Osteocyte (in vitro differentiated cells): ENCODE measurements at regions not wholly inside any gene's neighbourhood (a gene's known extent, or its start where the extent isn't known, plus 50 kb on each side); places are given as distances from the start of the nearest gene placed in this dataset.
"Not testable (repeated sequence)": the region's sequence is repeated elsewhere in the genome, so short reads cannot be mapped to it uniquely, and the experiment has no call there.

ENCODE experiments used
- DNase-seq: peaks from one replicate; pipeline ENCODE4 v3.0.0; 2021; ENCODE audit warnings: mixed read lengths; ENCODE audit not compliant: unreplicated experiment; ENCODE audit errors: extremely low spot score
- H3K27ac Mint-ChIP-seq: one replicate; pipeline ENCODE4 v1.8.0; 2021; ENCODE audit warnings: mild to moderate bottlenecking, mixed read lengths; ENCODE audit not compliant: unreplicated experiment
- H3K27me3 Mint-ChIP-seq: one replicate; pipeline ENCODE4 v1.8.0; 2021; ENCODE audit warnings: mixed read lengths; ENCODE audit not compliant: unreplicated experiment
- H3K36me3 Mint-ChIP-seq: one replicate; pipeline ENCODE4 v1.8.0; 2021; ENCODE audit warnings: mixed read lengths; ENCODE audit not compliant: unreplicated experiment
- H3K4me1 Mint-ChIP-seq: one replicate; pipeline ENCODE4 v1.8.0; 2021; ENCODE audit warnings: mixed read lengths; ENCODE audit not compliant: unreplicated experiment
- H3K4me3 Mint-ChIP-seq: one replicate; pipeline ENCODE4 v1.8.0; 2021; ENCODE audit warnings: mild to moderate bottlenecking, moderate library complexity, mixed read lengths; ENCODE audit not compliant: unreplicated experiment
- H3K9me3 Mint-ChIP-seq: one replicate; pipeline ENCODE4 v1.8.0; 2021; ENCODE audit warnings: mixed read lengths; ENCODE audit not compliant: unreplicated experiment
- CTCF ChIP-seq: fragments of 200-600 bp; sonication (generic); IDR thresholded peaks from 2 replicates; pipeline ENCODE4 v1.5.0; 2021; ENCODE audit warnings: antibody characterized with exemption, mild to moderate bottlenecking, moderate library complexity

- no peak for DNase-seq
- Mint-ChIP-seq H3K27ac (peak overlapping the region; percentile 61), H3K4me1 (peaks cover 34% of the 10 kb centered on the region), H3K4me3 (no peak overlapping the region), H3K9me3 (no peaks in the 10 kb centered on the region), H3K27me3 (no peaks in the 10 kb centered on the region), H3K36me3 (no peaks in the 10 kb centered on the region)
- TF ChIP-seq CTCF, result no peak
Observed at GRCh38 chr5:126138281-126138931, 284.8 kb upstream of the GRAMD2B start.

- DNase-seq, result no peak
- Mint-ChIP-seq H3K4me3 (no peak overlapping the region), H3K27me3 (no peaks in the 10 kb centered on the region), H3K36me3 (no peaks in the 10 kb centered on the region), H3K27ac (peak overlapping the region; percentile 61), H3K9me3 (no peaks in the 10 kb centered on the region), H3K4me1 (peaks cover 34% of the 10 kb centered on the region)
- no peak for TF ChIP-seq CTCF
Observed at GRCh38 chr5:126139086-126139485, 284.1 kb upstream of the GRAMD2B start.

- Mint-ChIP-seq H3K36me3 (no peaks in the 10 kb centered on the region), H3K9me3 (no peaks in the 10 kb centered on the region), H3K27ac (peak overlapping the region; percentile 23), H3K27me3 (no peaks in the 10 kb centered on the region), H3K4me3 (no peak overlapping the region), H3K4me1 (peaks cover 34% of the 10 kb centered on the region)
- TF ChIP-seq CTCF, result no peak
- no peak for DNase-seq
Observed at GRCh38 chr5:126139773-126140172, 283.4 kb upstream of the GRAMD2B start.

GRCh38 chr5:126143622-126144021 is 279.6 kb upstream of the GRAMD2B start:
- Mint-ChIP-seq H3K4me1 (peaks cover 21% of the 10 kb centered on the region), H3K4me3 (no peak overlapping the region), H3K9me3 (no peaks in the 10 kb centered on the region)

GRCh38 chr5:126150319-126150718 is 272.9 kb upstream of the GRAMD2B start:
- H3K9me3 Mint-ChIP-seq, H3K27me3 Mint-ChIP-seq, H3K27ac Mint-ChIP-seq: not testable (repeated sequence)

More at GRCh38 chr5:126143622-126144021, 279.6 kb upstream of the GRAMD2B start:
- H3K36me3 Mint-ChIP-seq, result no peaks in the 10 kb centered on the region
- no peak overlapping the region for H3K27ac Mint-ChIP-seq
- no peak for DNase-seq
- no peak for TF ChIP-seq CTCF
- H3K27me3 Mint-ChIP-seq, result no peaks in the 10 kb centered on the region

GRCh38 chr5:126155298-126155697 is 267.9 kb upstream of the GRAMD2B start:
- not testable (repeated sequence) for H3K36me3 Mint-ChIP-seq, H3K27me3 Mint-ChIP-seq, H3K27ac Mint-ChIP-seq, DNase-seq, H3K9me3 Mint-ChIP-seq, H3K4me3 Mint-ChIP-seq, H3K4me1 Mint-ChIP-seq

More at GRCh38 chr5:126150319-126150718, 272.9 kb upstream of the GRAMD2B start:
- H3K4me3 Mint-ChIP-seq, H3K4me1 Mint-ChIP-seq, H3K36me3 Mint-ChIP-seq, DNase-seq: not testable (repeated sequence)
